ENCODE measurements at regions not wholly inside any gene's neighbourhood (a gene's known extent, or its start where the extent isn't known, plus 50 kb on each side); places are given as distances from the start of the nearest gene placed in this dataset.

- intact Hi-C loops (cut with micrococcal nuclease), result no loop called here
- TF ChIP-seq, protein P1, sequence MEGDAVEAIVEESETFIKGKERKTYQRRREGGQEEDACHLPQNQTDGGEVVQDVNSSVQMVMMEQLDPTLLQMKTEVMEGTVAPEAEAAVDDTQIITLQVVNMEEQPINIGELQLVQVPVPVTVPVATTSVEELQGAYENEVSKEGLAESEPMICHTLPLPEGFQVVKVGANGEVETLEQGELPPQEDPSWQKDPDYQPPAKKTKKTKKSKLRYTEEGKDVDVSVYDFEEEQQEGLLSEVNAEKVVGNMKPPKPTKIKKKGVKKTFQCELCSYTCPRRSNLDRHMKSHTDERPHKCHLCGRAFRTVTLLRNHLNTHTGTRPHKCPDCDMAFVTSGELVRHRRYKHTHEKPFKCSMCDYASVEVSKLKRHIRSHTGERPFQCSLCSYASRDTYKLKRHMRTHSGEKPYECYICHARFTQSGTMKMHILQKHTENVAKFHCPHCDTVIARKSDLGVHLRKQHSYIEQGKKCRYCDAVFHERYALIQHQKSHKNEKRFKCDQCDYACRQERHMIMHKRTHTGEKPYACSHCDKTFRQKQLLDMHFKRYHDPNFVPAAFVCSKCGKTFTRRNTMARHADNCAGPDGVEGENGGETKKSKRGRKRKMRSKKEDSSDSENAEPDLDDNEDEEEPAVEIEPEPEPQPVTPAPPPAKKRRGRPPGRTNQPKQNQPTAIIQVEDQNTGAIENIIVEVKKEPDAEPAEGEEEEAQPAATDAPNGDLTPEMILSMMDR (IDR thresholded peaks at IDR 0.05), result no peak
- no peak overlapping the region for H3K27ac Mint-ChIP-seq
- H3K27me3 ChIP-seq (ENCODE audit: control insufficient read depth in 2 of 2, insufficient read depth in 2 of 2, low read length in 2 of 2), result no peaks in the 10 kb centered on the region
- no peak overlapping the region for H3K4me3 Mint-ChIP-seq
- H3K9me3 ChIP-seq (replicated peaks in 1 of 2; ENCODE audit: control insufficient read depth in 1 of 2, insufficient read depth in 1 of 2, low read length in 2 of 2), result no peaks in the 10 kb centered on the region
- no peaks in the 10 kb centered on the region for H3K36me3 ChIP-seq (replicated peaks in 1 of 2; ENCODE audit: control insufficient read depth in 1 of 2, insufficient read depth in 2 of 2, low read length in 2 of 2)
- H3K27me3 Mint-ChIP-seq (ENCODE audit: low read depth in 3 of 3), result peaks cover 0 to 5% (median 1%) of the 10 kb centered on the region in 3 donors
- H3K36me3 Mint-ChIP-seq, result no peaks in the 10 kb centered on the region
- H3K4me3 ChIP-seq (replicated peaks in 1 of 3; ENCODE audit: low read depth in 2 of 3, low read length in 3 of 3), result no peak overlapping the region
- no peak overlapping the region for H3K4me2 ChIP-seq (replicated peaks; ENCODE audit: extremely low read depth, low read length, poor library complexity, severe bottlenecking)
- no peak overlapping the region for H2AFZ ChIP-seq (ENCODE audit: insufficient read depth, low read depth, low read length, poor library complexity, severe bottlenecking)
- H3K27ac ChIP-seq (ENCODE audit: low read depth in 1 of 2, low read length in 2 of 2), result no peak overlapping the region
- H3K9me3 Mint-ChIP-seq, result peaks cover 1 to 13% (median 6%) of the 10 kb centered on the region in 7 donors
- no peaks in the 10 kb centered on the region for H3K79me2 ChIP-seq (ENCODE audit: insufficient read depth, low read length)
- DNase-seq, result no peak
- H4K20me1 ChIP-seq (ENCODE audit: insufficient read depth, low read length), result no peaks in the 10 kb centered on the region
- H3K9ac ChIP-seq (ENCODE audit: insufficient read depth, low read length, poor library complexity, severe bottlenecking), result no peak overlapping the region
- H3K4me1 ChIP-seq (ENCODE audit: control insufficient read depth in 1 of 2, insufficient read depth in 2 of 2, low read length in 2 of 2), result peaks cover 12 to 17% of the 10 kb centered on the region in 2 donors
- peaks cover 21% of the 10 kb centered on the region for H3K4me1 Mint-ChIP-seq
- WGBS (ENCODE audit: insufficient coverage), result no CpG with 5 or more reads among the region's 1 CpG
Observed at GRCh38 chr6:80608881-80609280, 502.4 kb downstream of the BCKDHB start.

GRCh38 chr6:80607811-80608391, 501.4 kb downstream of the BCKDHB start:
- no peaks in the 10 kb centered on the region for H3K36me3 ChIP-seq (replicated peaks in 1 of 2; ENCODE audit: control insufficient read depth in 1 of 2, insufficient read depth in 2 of 2, low read length in 2 of 2)
- H3K27ac ChIP-seq (ENCODE audit: low read depth in 1 of 2, low read length in 2 of 2), result peak overlapping the region in 1 of 2 donors; percentile 53
- Mint-ChIP-seq H3K27ac (peak overlapping the region in 4 of 7 donors; percentile 3 to 33 (median 6)), H3K36me3 (no peaks in the 10 kb centered on the region), H3K4me3 (no peak overlapping the region), H3K4me1 (peaks cover 21% of the 10 kb centered on the region), H3K27me3 (ENCODE audit: low read depth in 3 of 3) (peaks cover 3 to 9% (median 8%) of the 10 kb centered on the region in 3 donors), H3K9me3 (peaks cover 0 to 5% (median 2%) of the 10 kb centered on the region in 7 donors)
- H2AFZ ChIP-seq (ENCODE audit: insufficient read depth, low read depth, low read length, poor library complexity, severe bottlenecking), result no peak overlapping the region
- no peaks in the 10 kb centered on the region for H3K79me2 ChIP-seq (ENCODE audit: insufficient read depth, low read length)
- DNase-seq, result peak; percentile 13 to 31 (median 23)
- no peaks in the 10 kb centered on the region for H4K20me1 ChIP-seq (ENCODE audit: insufficient read depth, low read length)
- intact Hi-C loops (cut with micrococcal nuclease), result no loop called here
- H3K27me3 ChIP-seq (ENCODE audit: control insufficient read depth in 2 of 2, insufficient read depth in 2 of 2, low read length in 2 of 2), result no peaks in the 10 kb centered on the region
- TF ChIP-seq, protein P1 (IDR thresholded peaks at IDR 0.05), result no peak
- no peak overlapping the region for H3K4me3 ChIP-seq (replicated peaks in 1 of 3; ENCODE audit: low read depth in 2 of 3, low read length in 3 of 3)
- H3K9ac ChIP-seq (ENCODE audit: insufficient read depth, low read length, poor library complexity, severe bottlenecking), result no peak overlapping the region
- 100% methylated on average over 1 of the region's 4 CpGs for WGBS (ENCODE audit: insufficient coverage)
- H3K4me1 ChIP-seq (ENCODE audit: control insufficient read depth in 1 of 2, insufficient read depth in 2 of 2, low read length in 2 of 2), result peaks cover 12 to 17% of the 10 kb centered on the region in 2 donors
- H3K9me3 ChIP-seq (replicated peaks in 1 of 2; ENCODE audit: control insufficient read depth in 1 of 2, insufficient read depth in 1 of 2, low read length in 2 of 2), result no peaks in the 10 kb centered on the region
- H3K4me2 ChIP-seq (replicated peaks; ENCODE audit: extremely low read depth, low read length, poor library complexity, severe bottlenecking), result no peak overlapping the region

All from CD14-positive monocyte (primary cell).